GOT3 (cell line): ENCODE measurements at regions not wholly inside any gene's neighbourhood (a gene's known extent, or its start where the extent isn't known, plus 50 kb on each side); places are given as distances from the start of the nearest gene placed in this dataset.

ENCODE experiments used
- DNase-seq: peaks from one replicate; lab custom pipeline; 2025; ENCODE audit warnings: mixed read lengths; lab: John Stamatoyannopoulos, UW

- DNase-seq = no peak
Observed at GRCh38 chr9:4435197-4435596, 55.1 kb upstream of the SLC1A1 start.

GRCh38 chr9:4433379-4433778, 56.9 kb upstream of the SLC1A1 start:
- DNase-seq = no peak

GRCh38 chr9:4430432-4431261, 59.6 kb upstream of the SLC1A1 start:
- no peak for DNase-seq

- no peak for DNase-seq
Observed at GRCh38 chr9:4425319-4426045, 64.8 kb upstream of the SLC1A1 start.

GRCh38 chr9:4424891-4425290, 65.4 kb upstream of the SLC1A1 start:
- no peak for DNase-seq

GRCh38 chr9:4424038-4424437, 66.2 kb upstream of the SLC1A1 start:
- DNase-seq = no peak

GRCh38 chr9:4423207-4423610, 67.1 kb upstream of the SLC1A1 start:
- no peak for DNase-seq

- DNase-seq = no peak
Observed at GRCh38 chr9:4422495-4422894, 67.8 kb upstream of the SLC1A1 start.

GRCh38 chr9:4421847-4422246, 68.4 kb upstream of the SLC1A1 start:
- DNase-seq = no peak

- DNase-seq = no peak
Observed at GRCh38 chr9:4420351-4420750, 69.9 kb upstream of the SLC1A1 start.

- DNase-seq = no peak
Observed at GRCh38 chr9:4417578-4418325, 72.5 kb upstream of the SLC1A1 start.

GRCh38 chr9:4416467-4416866, 73.8 kb upstream of the SLC1A1 start:
- DNase-seq = no peak

GRCh38 chr9:4415281-4415680, 75.0 kb upstream of the SLC1A1 start:
- DNase-seq = no peak

GRCh38 chr9:4413856-4414255, 76.4 kb upstream of the SLC1A1 start:
- DNase-seq = no peak

GRCh38 chr9:4404156-4404555, 86.1 kb upstream of the SLC1A1 start:
- DNase-seq = no peak

GRCh38 chr9:4402501-4402900, 87.8 kb upstream of the SLC1A1 start:
- DNase-seq = no peak

GRCh38 chr9:4400731-4401130, 89.5 kb upstream of the SLC1A1 start:
- DNase-seq = no peak

- DNase-seq = no peak
Observed at GRCh38 chr9:4397917-4398316, 92.4 kb upstream of the SLC1A1 start.

- no peak for DNase-seq
Observed at GRCh38 chr9:4393806-4394523, 94.1 kb upstream of the GLIS3 start.

- no peak for DNase-seq
Observed at GRCh38 chr9:4389755-4390154, 89.9 kb upstream of the GLIS3 start.

GRCh38 chr9:4389003-4389402, 89.1 kb upstream of the GLIS3 start:
- no peak for DNase-seq

GRCh38 chr9:4386819-4387218, 87.0 kb upstream of the GLIS3 start:
- DNase-seq = no peak
